ENCODE measurements at regions not wholly inside any gene's neighbourhood (a gene's known extent, or its start where the extent isn't known, plus 50 kb on each side); places are given as distances from the start of the nearest gene placed in this dataset.
"Not testable (repeated sequence)": the region's sequence is repeated elsewhere in the genome, so short reads cannot be mapped to it uniquely, and the experiment has no call there.

DNA sequence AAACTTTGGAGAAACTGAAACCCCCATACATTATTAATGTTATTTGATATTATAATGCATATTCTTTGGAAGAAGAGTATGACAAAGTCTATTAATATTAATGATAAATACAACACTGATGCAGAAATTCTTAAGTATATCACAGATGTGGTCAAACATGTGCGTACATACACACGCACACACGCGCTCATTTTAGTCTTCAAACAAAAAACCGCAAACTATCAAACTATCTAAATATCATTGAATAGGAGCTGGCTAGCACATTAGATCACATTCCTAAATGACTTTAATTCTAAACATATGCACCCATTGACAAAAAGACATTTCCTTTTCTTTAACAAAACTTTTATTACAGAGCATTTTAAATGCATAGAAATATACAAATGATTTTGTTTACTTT lies 872.7 kb downstream of the SLC16A7 start:
- no peaks in the 10 kb centered on the region for H3K4me1 ChIP-seq
- no peaks in the 10 kb centered on the region for H3K36me3 ChIP-seq
- H3K9me3 ChIP-seq (replicated peaks) = no peaks in the 10 kb centered on the region
- no peak overlapping the region for H3K4me3 ChIP-seq
- H3K27me3 ChIP-seq = no peaks in the 10 kb centered on the region
- DNase-seq = no peak
- H3K27ac ChIP-seq = no peak overlapping the region

DNA sequence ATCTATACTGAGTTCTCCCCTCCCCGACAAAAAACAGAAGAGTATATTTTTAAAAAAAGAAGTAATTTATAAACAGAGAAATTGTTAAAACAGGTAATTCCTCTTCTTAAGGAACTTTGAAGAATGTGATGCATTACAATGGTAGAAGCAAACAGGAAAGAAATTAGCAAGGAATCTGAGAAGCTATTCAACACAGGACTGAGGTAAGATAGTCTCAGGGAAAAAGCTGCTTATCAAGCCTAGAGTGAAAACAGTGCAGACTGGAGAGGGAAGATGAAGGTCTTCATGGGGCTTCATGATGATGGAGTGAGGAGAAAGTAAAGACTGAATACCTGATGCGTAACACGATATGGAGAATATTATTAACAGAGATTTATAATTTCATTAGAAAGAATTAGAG lies 880.0 kb downstream of the SLC16A7 start:
- H3K27ac ChIP-seq = no peak overlapping the region
- H3K36me3 ChIP-seq = no peaks in the 10 kb centered on the region
- no peaks in the 10 kb centered on the region for H3K27me3 ChIP-seq
- H3K4me1 ChIP-seq = no peaks in the 10 kb centered on the region
- no peak overlapping the region for H3K4me3 ChIP-seq
- no peaks in the 10 kb centered on the region for H3K9me3 ChIP-seq (replicated peaks)
- DNase-seq = no peak

DNA sequence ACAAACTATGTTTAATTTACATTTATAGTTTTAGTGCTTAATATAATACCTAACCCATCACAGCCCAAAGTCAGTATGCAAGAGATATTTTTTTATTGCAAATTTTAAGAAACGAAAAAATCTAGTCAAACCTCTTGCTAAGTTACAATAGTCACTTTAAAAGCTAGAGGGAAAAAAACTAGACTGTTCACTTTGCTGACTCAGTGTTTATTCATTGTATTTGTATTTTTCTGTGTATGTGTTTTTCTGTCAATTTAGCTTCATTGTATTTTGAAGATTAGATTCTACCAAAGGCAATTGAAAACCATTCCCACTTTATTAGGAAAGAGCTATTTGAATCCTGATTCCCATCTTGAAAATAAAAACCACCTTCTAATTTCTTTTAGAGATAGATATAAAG lies 891.5 kb downstream of the SLC16A7 start:
- Histone ChIP-seq H3K4me1 (no peaks in the 10 kb centered on the region), H3K27ac (no peak overlapping the region), H3K36me3 (no peaks in the 10 kb centered on the region), H3K4me3 (no peak overlapping the region), H3K9me3 (replicated peaks) (no peaks in the 10 kb centered on the region), H3K27me3 (no peaks in the 10 kb centered on the region)
- DNase-seq = no peak

DNA sequence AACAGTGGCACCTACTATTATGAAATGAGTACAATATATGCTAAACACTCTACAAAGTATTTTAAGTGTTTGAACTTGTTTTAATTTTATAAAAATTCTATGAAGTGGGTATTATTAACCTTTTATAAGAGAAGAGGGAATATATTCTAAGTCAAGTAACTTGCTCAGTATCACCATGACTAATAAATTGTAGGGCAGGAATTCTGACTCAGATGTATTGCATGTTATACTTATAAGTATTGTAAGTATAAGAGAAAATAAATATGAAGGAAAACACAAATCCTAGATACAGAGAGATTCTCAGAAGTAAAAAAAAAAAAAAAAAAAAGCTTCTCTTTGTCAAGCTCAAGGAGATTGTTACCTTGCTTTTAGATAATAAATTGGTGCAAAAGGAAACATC lies 893.2 kb downstream of the SLC16A7 start:
- H3K4me1 ChIP-seq = no peaks in the 10 kb centered on the region
- no peaks in the 10 kb centered on the region for H3K9me3 ChIP-seq (replicated peaks)
- no peak for DNase-seq
- H3K27ac ChIP-seq = no peak overlapping the region
- H3K36me3 ChIP-seq = no peaks in the 10 kb centered on the region
- H3K4me3 ChIP-seq = no peak overlapping the region
- no peaks in the 10 kb centered on the region for H3K27me3 ChIP-seq

DNA sequence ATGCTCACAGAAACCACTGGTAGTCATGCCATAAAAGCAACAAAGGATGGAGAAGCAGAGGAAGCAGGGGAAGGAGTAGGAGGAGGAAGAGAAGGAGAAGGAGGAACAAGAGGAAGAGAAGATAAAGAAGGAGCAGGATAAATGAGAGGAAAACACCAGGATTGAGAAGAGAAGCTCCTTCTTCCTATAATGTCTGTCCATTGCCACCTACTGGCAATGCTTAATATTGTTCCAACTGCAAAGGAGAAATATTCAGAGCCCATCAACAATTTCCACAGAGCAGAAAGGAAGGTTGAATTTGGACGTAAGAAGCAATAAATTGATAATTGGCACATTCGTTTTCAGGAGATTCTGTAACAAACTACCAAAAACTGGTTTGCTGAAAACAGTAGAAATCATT lies 898.4 kb downstream of the SLC16A7 start:
- no peaks in the 10 kb centered on the region for H3K27me3 ChIP-seq
- H3K4me1 ChIP-seq = no peaks in the 10 kb centered on the region
- no peaks in the 10 kb centered on the region for H3K36me3 ChIP-seq
- H3K27ac ChIP-seq = no peak overlapping the region
- peak in 1 of 2 experiments; percentile 40 for DNase-seq
- no peak overlapping the region for H3K4me3 ChIP-seq
- no peaks in the 10 kb centered on the region for H3K9me3 ChIP-seq (replicated peaks)

DNA sequence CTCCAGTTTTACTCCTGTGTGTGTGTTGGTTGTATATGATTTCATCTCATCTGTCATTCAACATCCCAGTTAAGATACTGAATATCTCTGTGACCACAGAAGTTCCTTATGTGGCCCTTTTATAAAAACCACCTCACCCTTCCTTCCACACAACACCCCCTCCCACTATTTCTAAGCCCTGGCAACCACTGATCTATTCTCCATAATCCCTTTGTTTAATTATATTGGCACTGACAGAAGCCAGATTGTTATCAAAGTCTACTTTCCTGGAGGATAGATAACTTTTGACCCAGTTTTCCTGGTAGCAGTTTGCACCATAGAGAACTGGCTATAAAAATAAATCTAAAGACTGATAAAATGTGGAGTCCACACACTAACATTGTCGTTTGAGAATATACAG lies 902.8 kb downstream of the SLC16A7 start:
- Histone ChIP-seq H3K9me3 (replicated peaks) (no peaks in the 10 kb centered on the region), H3K4me3 (no peak overlapping the region), H3K27me3 (no peaks in the 10 kb centered on the region), H3K4me1 (no peaks in the 10 kb centered on the region), H3K27ac (no peak overlapping the region), H3K36me3 (no peaks in the 10 kb centered on the region)
- no peak for DNase-seq

DNA sequence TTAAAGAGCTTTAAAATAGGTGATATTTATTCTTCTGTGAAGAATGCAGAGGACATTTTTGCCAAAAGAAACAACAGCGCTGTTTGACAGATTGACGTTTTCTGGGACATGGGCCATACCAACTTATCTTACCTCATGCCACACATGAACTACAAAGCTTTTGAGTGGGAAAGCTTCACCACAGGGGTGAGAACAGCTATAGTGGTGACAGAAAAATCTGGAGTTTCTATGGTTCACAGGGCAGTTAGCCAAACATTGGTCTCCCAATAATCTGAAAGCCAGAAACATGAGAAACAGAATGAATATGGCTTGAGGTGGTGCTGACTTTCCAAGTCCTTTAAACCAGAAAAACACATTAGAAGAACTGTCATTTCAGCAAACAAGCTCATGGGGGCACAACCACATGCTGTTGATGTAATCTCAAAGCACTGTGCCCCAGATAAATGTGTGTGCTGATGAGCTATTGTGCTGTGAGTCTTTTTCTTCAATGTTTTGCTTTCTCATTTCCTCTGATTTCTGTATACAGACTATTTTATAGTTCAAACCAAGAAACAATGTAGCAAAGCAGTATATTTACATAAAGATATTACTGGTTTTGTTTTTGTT lies 905.4 kb downstream of the SLC16A7 start:
- Histone ChIP-seq H3K27ac (no peak overlapping the region), H3K27me3 (no peaks in the 10 kb centered on the region), H3K4me3 (no peak overlapping the region), H3K36me3 (no peaks in the 10 kb centered on the region), H3K4me1 (no peaks in the 10 kb centered on the region), H3K9me3 (replicated peaks) (no peaks in the 10 kb centered on the region)
- DNase-seq = peak in 1 of 2 experiments; percentile 13

DNA sequence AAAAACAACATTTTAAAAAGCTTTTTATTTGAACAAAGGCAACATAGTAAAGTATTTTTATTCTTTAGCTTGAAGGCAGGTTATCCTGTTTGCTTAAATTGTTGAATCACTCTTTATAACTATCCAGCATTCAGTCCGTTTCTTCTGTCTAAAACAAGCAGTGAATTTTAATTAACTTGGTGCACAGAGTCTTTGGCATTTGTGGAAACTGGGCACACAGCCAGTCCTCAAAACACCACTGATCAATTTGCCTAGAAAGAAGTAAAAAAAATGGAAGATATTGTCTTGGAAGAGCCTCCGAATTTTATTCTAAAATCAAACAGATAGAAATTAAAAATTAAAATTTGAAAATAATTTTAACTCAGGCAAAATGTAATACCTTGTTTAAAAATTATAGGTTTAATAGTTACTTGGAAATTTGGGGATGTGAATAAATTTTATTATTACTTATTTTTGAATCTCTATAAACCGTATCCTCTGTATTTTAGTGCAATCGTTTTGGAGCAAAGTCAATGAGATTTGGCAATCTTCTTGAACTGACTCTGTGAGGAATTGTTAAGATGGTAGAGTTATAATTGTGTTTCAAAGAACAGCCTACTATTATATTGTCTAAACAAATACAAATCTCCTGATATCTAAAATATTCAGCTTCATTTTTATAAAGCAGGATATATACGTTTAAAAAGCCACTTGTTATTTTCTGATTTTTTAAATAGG lies 927.0 kb downstream of the SLC16A7 start:
- Histone ChIP-seq H3K4me3 (no peak overlapping the region), H3K4me1 (no peaks in the 10 kb centered on the region), H3K9me3 (replicated peaks) (no peaks in the 10 kb centered on the region), H3K36me3 (no peaks in the 10 kb centered on the region), H3K27ac (no peak overlapping the region), H3K27me3 (no peaks in the 10 kb centered on the region)
- DNase-seq = no peak

DNA sequence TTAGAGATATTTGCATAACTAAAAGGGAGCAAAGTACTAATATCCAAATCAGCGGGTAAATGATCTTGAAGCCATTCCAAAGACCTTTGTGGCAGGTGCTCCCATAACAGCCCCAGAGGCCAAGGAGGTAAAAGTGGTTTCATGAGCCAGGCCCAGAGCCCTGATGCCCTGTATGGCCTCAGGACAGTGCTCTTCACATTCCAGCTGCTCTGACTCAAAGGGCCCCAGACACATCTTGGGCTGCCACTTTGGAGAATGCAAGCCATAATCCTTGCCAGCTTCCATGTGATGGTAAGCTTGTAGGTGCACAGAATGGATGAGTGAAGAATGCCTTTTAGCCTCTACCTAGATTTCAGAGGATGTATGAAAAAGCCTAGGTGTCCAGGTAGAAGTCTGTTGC lies 933.4 kb downstream of the SLC16A7 start:
- H3K36me3 ChIP-seq = no peaks in the 10 kb centered on the region
- H3K9me3 ChIP-seq (replicated peaks) = no peaks in the 10 kb centered on the region
- H3K27ac ChIP-seq = no peak overlapping the region
- no peak overlapping the region for H3K4me3 ChIP-seq
- no peak for DNase-seq
- H3K27me3 ChIP-seq = no peaks in the 10 kb centered on the region
- no peaks in the 10 kb centered on the region for H3K4me1 ChIP-seq

DNA sequence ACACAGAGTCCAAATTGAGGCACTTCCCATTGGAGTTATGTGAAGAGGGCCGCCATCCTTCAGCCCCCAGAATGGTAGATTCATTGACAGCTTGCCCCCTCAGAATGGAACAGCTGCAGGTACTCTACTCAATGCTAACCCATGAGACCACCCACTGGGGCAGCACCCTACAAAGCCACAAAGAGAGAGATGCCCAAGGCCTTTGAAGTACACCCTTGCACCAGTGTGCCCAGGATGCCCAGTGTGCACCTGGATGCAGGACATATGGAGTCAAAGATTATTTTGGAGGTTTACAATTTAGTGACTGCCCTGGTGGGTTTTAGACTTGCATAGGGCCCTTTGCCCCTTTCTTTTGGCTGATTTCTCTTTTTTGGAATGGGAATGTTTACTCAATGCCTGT lies 933.9 kb downstream of the SLC16A7 start:
- DNase-seq = no peak
- no peak overlapping the region for H3K4me3 ChIP-seq

DNA sequence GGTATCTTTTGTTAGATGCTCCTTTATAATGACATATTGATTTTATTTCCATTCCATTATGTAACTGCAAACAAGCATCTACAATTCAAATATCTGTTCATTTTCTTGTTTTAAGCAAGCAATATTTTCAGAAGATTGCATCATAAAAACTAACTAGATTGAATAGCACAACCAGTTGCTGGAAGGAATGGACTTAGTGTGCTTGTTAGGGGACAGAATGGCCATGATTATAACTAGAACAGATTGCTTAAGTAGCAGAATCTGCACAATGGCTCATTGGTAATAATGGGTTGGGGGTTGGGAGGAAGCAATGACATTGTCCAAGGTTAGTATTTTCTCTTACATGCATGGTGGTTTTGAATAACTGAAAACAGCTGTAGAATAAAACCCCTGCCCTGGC lies 939.5 kb downstream of the SLC16A7 start:
- H3K4me1 ChIP-seq = no peaks in the 10 kb centered on the region
- no peak for DNase-seq
- no peaks in the 10 kb centered on the region for H3K9me3 ChIP-seq (replicated peaks)
- no peaks in the 10 kb centered on the region for H3K36me3 ChIP-seq
- no peaks in the 10 kb centered on the region for H3K27me3 ChIP-seq
- H3K27ac ChIP-seq = no peak overlapping the region
- H3K4me3 ChIP-seq = no peak overlapping the region

More for the DNA sequence above, 933.9 kb downstream of the SLC16A7 start:
- Histone ChIP-seq H3K4me1 (no peaks in the 10 kb centered on the region), H3K36me3 (no peaks in the 10 kb centered on the region), H3K9me3 (replicated peaks) (no peaks in the 10 kb centered on the region), H3K27me3 (no peaks in the 10 kb centered on the region), H3K27ac (no peak overlapping the region)

DNA sequence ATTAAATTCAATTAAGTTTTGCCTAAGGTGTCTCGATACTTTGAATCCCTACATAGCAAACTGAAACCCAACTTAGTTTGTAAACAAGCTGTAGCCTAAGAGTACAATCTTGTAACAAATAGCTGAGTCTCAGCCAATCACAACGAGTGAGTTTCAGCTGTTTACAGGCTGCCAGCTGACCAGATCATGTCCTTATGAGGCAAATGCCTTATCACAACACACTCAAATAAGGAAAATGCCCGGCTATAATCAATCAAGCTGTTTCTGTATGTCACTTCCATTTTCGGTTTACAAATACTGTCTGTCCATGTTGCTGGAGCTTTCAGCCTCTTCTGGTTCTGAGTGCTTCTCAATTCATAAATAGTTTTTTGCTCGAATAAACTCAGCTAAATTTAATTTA lies 943.8 kb downstream of the SLC16A7 start:
- Histone ChIP-seq H3K9me3 (replicated peaks) (no peaks in the 10 kb centered on the region), H3K27me3 (no peaks in the 10 kb centered on the region), H3K4me1 (no peaks in the 10 kb centered on the region), H3K36me3 (no peaks in the 10 kb centered on the region), H3K4me3 (no peak overlapping the region), H3K27ac (no peak overlapping the region)
- no peak for DNase-seq

DNA sequence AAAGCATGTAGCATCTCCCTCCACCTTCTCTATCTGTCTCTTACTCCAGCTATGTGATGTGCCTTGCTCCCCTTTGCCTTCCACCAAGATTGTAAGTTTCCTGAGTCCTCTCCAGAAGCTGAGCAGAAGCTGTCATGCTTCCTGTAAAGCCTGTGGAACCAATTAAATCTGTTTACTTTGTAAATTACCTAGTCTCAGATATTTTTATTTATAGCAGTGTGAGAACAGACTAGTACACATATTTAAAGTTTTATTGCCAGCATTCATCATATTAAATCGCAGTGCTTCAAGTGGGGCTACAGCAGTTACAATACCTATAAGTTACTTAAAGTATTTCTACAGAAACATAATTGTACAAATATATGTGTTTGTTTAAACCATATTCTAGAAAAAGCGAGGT lies 973.1 kb downstream of the SLC16A7 start:
- Histone ChIP-seq H3K27me3 (no peaks in the 10 kb centered on the region), H3K9me3 (replicated peaks) (no peaks in the 10 kb centered on the region), H3K27ac (no peak overlapping the region), H3K36me3 (no peaks in the 10 kb centered on the region), H3K4me1 (no peaks in the 10 kb centered on the region), H3K4me3 (no peak overlapping the region)
- no peak for DNase-seq

DNA sequence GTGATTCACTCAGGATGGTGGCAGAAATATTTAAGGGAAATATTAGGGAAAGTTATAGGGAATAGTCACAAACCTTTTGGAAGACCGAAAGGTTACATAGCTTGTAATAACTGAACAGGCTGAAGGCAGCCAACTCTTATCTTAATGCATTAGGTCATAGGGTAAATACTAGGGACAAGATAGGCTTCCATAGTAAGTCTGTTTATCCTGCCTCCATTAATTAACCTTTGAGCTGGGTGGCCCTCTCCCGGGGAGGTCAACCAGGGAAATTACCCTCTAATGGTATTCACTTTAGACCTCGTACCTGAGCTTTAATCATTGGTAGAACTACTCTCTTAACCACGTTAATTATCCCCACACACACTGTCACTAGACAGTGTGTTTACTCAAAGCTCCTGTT lies 981.8 kb downstream of the SLC16A7 start:
- Histone ChIP-seq H3K4me1 (no peaks in the 10 kb centered on the region), H3K36me3 (no peaks in the 10 kb centered on the region), H3K27me3 (no peaks in the 10 kb centered on the region), H3K9me3 (replicated peaks) (no peaks in the 10 kb centered on the region), H3K4me3 (no peak overlapping the region), H3K27ac (no peak overlapping the region)
- no peak for DNase-seq

DNA sequence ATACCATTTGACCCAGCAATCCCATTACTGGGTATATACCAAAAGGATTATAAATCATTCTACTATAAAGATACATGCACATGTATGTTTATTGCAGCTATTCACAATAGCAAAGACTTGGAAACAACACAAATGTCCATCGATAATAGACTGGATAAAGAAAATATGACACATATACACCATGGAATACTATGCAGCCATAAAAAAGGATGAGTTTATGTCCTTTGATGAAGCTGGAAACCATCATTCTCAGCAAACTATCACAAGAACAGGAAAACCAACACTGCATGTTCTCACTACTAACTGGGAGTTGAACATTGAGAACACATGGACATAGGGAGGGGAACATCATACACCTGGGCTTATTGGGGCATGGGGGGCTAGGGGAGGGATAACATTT lies 991.8 kb downstream of the SLC16A7 start:
- H3K4me3 ChIP-seq; H3K27me3 ChIP-seq; DNase-seq; H3K4me1 ChIP-seq; H3K27ac ChIP-seq; H3K36me3 ChIP-seq; H3K9me3 ChIP-seq (replicated peaks): not testable (repeated sequence)

DNA sequence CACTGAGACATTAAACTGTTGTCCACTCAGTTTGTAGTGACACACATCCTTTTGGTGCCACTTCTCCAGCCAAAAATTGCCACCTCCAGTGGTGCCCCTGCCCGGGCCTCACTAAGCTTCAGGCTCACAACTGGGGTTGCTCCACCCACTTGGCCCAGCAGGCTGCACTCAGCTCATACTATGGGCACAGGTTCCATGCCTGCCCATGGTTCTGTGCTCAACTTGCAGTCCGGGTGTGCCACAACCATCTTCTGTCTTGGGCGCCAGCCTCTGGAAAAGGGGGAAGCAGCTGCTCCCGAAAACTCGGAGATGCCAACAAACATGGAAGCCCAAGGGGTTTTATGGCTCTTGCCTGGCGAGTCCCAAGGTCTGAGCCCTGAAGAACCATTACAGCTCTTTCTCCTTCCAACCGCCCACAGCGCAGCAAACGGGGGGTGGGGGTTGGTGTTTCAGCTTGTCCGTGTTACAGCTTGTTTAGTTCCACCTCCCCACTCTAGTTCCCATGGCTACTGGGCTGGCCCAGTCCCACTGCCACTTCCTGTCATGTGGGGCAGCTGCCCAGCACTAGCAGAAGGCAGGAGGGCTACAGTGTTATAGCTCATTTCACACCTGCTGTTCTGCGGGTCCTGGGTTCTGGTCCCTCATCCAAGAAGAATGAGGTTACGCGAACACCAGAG lies 998.3 kb downstream of the SLC16A7 start:
- Histone ChIP-seq H3K27me3 (no peaks in the 10 kb centered on the region), H3K4me3 (no peak overlapping the region), H3K27ac (no peak overlapping the region), H3K9me3 (replicated peaks) (no peaks in the 10 kb centered on the region), H3K36me3 (no peaks in the 10 kb centered on the region), H3K4me1 (no peaks in the 10 kb centered on the region)
- DNase-seq = no peak
